NT2/D1 (cell line): ENCODE measurements at regions not wholly inside any gene's neighbourhood (a gene's known extent, or its start where the extent isn't known, plus 50 kb on each side); places are given as distances from the start of the nearest gene placed in this dataset.

Source experiments
- DNase-seq: peaks from one replicate; pipeline ENCODE4 v3.0.0-alpha.2; 2011; ENCODE audit warnings: low read depth, low spot score
- H3K27me3 ChIP-seq: 2 replicates; pipeline ENCODE4 v1.6.0; 2011; ENCODE audit warnings: mild to moderate bottlenecking; ENCODE audit not compliant: insufficient read length, insufficient read depth
- H3K36me3 ChIP-seq: 2 replicates; pipeline ENCODE4 v1.6.1; 2011; ENCODE audit warnings: mild to moderate bottlenecking, low read length, mixed read lengths; ENCODE audit not compliant: insufficient read depth, insufficient read length
- H3K4me1 ChIP-seq: 2 replicates; pipeline ENCODE4 v1.5.1; 2011; ENCODE audit not compliant: insufficient read depth, insufficient read length
- H3K4me3 ChIP-seq: 2 replicates; pipeline ENCODE4 v1.5.1; 2011; ENCODE audit warnings: low read depth; ENCODE audit not compliant: insufficient read length
- H3K9ac ChIP-seq: 2 replicates; pipeline ENCODE4 v1.6.0; 2011; ENCODE audit warnings: low read depth; ENCODE audit not compliant: insufficient read length
- H3K9me3 ChIP-seq: 2 replicates; pipeline ENCODE4 v1.5.1; 2011; ENCODE audit warnings: mild to moderate bottlenecking, low read length; ENCODE audit not compliant: insufficient read depth
- SUZ12 ChIP-seq: IDR thresholded peaks from 2 replicates; pipeline ENCODE4 v1.6.1; 2011; ENCODE audit not compliant: insufficient read length, insufficient read depth; ENCODE audit errors: extremely low read depth
- YY1 ChIP-seq: IDR thresholded peaks from 2 replicates; pipeline ENCODE4 v1.6.1; 2011; ENCODE audit not compliant: insufficient read length, insufficient read depth
- ZNF274 ChIP-seq: IDR thresholded peaks from 2 replicates; pipeline ENCODE4 v1.6.1; 2011; ENCODE audit warnings: mild to moderate bottlenecking, low read depth, low read length

- DNase-seq: no peak
- TF ChIP-seq YY1 (no peak), SUZ12 (no peak), ZNF274 (no peak)
- Histone ChIP-seq H3K9ac (no peak overlapping the region), H3K36me3 (no peaks in the 10 kb centered on the region), H3K4me1 (peaks cover 2% of the 10 kb centered on the region), H3K4me3 (no peak overlapping the region), H3K27me3 (no peaks in the 10 kb centered on the region), H3K9me3 (no peaks in the 10 kb centered on the region)
Measured at GRCh38 chr2:72031346-72032110, 116.1 kb downstream of the CYP26B1 start.

- H3K9me3 ChIP-seq: no peaks in the 10 kb centered on the region
- no peak overlapping the region for H3K9ac ChIP-seq
- no peak for DNase-seq
- no peaks in the 10 kb centered on the region for H3K27me3 ChIP-seq
- H3K4me3 ChIP-seq: no peak overlapping the region
- peaks cover 2% of the 10 kb centered on the region for H3K4me1 ChIP-seq
- H3K36me3 ChIP-seq: no peaks in the 10 kb centered on the region
- TF ChIP-seq ZNF274 (no peak), YY1 (no peak), SUZ12 (no peak)
Measured at GRCh38 chr2:72028996-72029395, 118.7 kb downstream of the CYP26B1 start.

DNA sequence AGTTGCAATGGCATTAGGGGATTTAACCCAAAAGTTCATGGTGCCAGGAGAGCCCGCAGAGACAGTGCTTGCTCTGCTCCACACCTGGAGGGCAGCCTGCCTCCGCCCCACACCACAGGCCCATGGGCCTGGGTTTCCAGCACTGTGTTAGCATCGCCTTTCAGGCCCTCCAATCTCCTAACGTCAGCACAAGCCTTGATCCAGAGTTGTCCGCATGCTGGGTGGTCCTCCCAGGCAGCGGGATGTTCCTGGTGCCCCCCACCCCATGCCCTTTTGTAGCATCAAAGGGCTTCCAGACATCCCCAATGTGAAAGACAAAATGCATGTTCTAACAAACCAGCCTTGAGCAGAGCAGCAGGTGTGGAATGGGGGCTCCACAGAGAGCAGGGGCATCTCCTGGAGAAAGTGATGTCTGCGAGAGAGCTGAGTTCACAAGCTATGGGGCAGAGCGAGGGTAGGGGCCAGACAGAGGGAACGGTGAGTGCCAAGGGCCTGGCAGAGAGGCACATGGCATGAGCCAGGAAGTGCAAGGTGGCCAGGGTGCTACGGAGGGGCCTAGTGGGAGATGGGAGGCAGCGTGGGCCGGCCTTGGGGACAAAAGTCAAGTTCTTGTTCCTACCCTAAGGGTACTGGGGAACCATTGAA, 119.2 kb downstream of the CYP26B1 start:
- DNase-seq: no peak
- TF ChIP-seq SUZ12 (no peak), ZNF274 (no peak), YY1 (no peak)
- H3K9ac ChIP-seq: no peak overlapping the region

DNA sequence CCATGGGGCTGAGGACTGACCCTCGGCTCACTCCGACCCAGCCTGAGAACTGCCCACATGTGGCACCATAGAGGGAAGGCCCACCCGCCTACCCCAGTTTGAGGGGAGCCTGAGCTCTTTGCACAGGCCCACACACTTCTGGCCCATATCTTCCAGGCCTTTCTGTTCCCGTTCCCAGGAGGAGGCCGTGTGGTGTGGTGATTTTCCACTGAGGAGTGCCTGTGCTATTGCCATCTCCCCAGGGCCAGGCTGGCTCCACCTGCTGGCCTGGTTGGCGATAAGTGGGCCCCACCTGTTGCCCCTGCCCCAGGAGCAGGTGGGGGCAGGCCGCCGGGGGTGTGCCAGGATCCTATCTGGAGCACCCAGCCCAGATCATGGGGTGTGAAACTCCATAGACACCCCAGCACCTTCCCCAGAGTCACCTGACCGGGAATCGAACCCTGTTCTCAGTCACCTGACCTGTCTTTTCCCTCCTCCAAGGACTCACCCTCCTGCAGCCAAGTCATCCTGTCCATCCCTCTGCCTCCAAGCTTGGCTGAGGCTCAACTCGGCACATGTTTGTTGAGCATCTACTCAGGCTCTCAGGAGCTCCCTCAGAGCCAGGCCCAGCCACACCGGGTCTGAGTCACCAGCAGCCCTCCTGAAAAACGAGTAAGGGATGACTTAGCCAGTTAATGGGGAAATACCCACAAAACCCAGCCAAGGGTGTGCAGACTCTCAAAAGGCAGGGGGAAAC, 120.1 kb downstream of the CYP26B1 start:
- Histone ChIP-seq H3K9me3 (no peaks in the 10 kb centered on the region), H3K9ac (no peak overlapping the region), H3K36me3 (no peaks in the 10 kb centered on the region), H3K27me3 (no peaks in the 10 kb centered on the region), H3K4me3 (no peak overlapping the region), H3K4me1 (peaks cover 2% of the 10 kb centered on the region)
- DNase-seq: no peak
- TF ChIP-seq SUZ12: no peak
- no peak for TF ChIP-seq YY1

More for the DNA sequence above, 119.2 kb downstream of the CYP26B1 start:
- Histone ChIP-seq H3K36me3 (no peaks in the 10 kb centered on the region), H3K4me1 (peaks cover 2% of the 10 kb centered on the region), H3K27me3 (no peaks in the 10 kb centered on the region), H3K9me3 (no peaks in the 10 kb centered on the region), H3K4me3 (no peak overlapping the region)

GRCh38 chr2:72026819-72027425, 120.7 kb downstream of the CYP26B1 start:
- TF ChIP-seq YY1: no peak
- no peak for TF ChIP-seq ZNF274
- TF ChIP-seq SUZ12: no peak
- peaks cover 2% of the 10 kb centered on the region for H3K4me1 ChIP-seq
- no peak overlapping the region for H3K9ac ChIP-seq
- H3K4me3 ChIP-seq: no peak overlapping the region
- DNase-seq: no peak
- no peaks in the 10 kb centered on the region for H3K9me3 ChIP-seq
- no peaks in the 10 kb centered on the region for H3K27me3 ChIP-seq
- no peaks in the 10 kb centered on the region for H3K36me3 ChIP-seq

DNA sequence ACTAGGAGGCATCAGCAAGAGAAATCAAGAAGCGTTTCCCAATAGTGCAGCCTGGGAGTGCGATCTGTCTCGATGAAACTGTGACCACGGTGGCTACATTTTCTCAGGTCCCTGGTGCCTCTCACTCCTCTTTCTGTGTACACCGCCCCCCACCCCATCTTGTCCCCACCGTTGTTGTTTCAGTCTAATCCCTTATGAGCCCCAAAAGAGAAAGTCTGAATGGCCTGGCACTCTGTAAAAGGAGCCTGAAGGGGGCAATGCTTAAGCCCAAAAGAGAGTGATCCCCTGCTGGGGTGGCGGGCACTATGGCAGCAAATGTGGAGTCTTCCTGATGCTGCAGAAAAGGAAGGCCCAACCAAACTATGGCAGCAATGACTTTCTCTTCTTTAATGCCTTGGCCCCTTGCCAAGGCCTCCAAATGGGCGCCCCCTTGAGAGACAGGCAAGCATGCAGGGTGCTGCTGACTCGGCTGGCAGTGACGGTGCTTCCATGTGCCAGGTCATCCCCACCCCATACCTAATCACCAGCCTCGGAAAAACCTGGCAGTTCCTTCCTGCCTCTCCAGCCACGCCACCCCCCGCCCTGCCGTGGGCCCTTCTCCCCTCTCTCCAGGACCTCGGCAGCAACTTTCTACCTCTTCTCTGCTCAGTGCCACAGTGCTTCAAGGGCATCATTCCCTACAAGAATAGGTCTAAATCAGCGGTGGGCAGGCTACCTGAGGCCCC, 123.0 kb downstream of the CYP26B1 start:
- no peak for TF ChIP-seq SUZ12
- TF ChIP-seq ZNF274: no peak
- no peak for TF ChIP-seq YY1
- H3K4me1 ChIP-seq: no peaks in the 10 kb centered on the region
- H3K4me3 ChIP-seq: no peak overlapping the region
- no peaks in the 10 kb centered on the region for H3K9me3 ChIP-seq
- no peaks in the 10 kb centered on the region for H3K27me3 ChIP-seq
- no peak overlapping the region for H3K9ac ChIP-seq
- DNase-seq: no peak
- H3K36me3 ChIP-seq: no peaks in the 10 kb centered on the region
